Skeletal muscle satellite cell (primary cell): ENCODE measurements at regions not wholly inside any gene's neighbourhood (a gene's known extent, or its start where the extent isn't known, plus 50 kb on each side); places are given as distances from the start of the nearest gene placed in this dataset. TPM values are rescaled to one million over a fixed set of nuclear protein-coding genes. Genes with fewer than 3 reads are reported as not detected.
"Not testable (repeated sequence)": the region's sequence is repeated elsewhere in the genome, so short reads cannot be mapped to it uniquely, and the experiment has no call there.

Source experiments
- H3K27me3 ChIP-seq: 2 replicates; pipeline ENCODE4 v1.7.0; 2013; ENCODE audit warnings: low read length; ENCODE audit not compliant: control insufficient read depth, insufficient read depth
- H3K36me3 ChIP-seq: 2 replicates; pipeline ENCODE4 v1.7.0; 2013; ENCODE audit warnings: mild to moderate bottlenecking, control low read depth, low read length; ENCODE audit not compliant: insufficient read depth
- H3K4me1 ChIP-seq: 2 replicates; pipeline ENCODE4 v1.7.0; 2013; ENCODE audit warnings: low read length; ENCODE audit not compliant: control insufficient read depth, insufficient read depth
- H3K4me2 ChIP-seq: 2 replicates; pipeline ENCODE4 v1.7.0; 2013; ENCODE audit warnings: mild to moderate bottlenecking, low read length
- H3K4me3 ChIP-seq: 2 replicates; pipeline ENCODE4 v1.7.0; 2013; ENCODE audit warnings: low read length
- H3K9ac ChIP-seq: 2 replicates; pipeline ENCODE4 v1.7.0; 2013; ENCODE audit warnings: mild to moderate bottlenecking, low read depth, low read length, moderate library complexity
- H3K9me3 ChIP-seq: replicated peaks from 2 replicates; pipeline ENCODE4 v1.7.0; 2013; ENCODE audit warnings: mild to moderate bottlenecking, control low read depth, low read length
- small RNA-seq: library from RNA; depleted of rRNA; stranded (forward); fragments of <200 nt; gene quantifications from one replicate; pipeline ENCODE3, GENCODE V24; 2012

- not testable (repeated sequence) for H3K4me1 ChIP-seq, H3K9ac ChIP-seq, H3K27me3 ChIP-seq, H3K9me3 ChIP-seq, H3K36me3 ChIP-seq, H3K4me3 ChIP-seq, H3K4me2 ChIP-seq
These were observed 65.0 kb downstream of the CCDC201 start for GRCh38 chr7:45807832-45808231.

GRCh38 chr7:45802214-45802613 lies 70.7 kb downstream of the CCDC201 start:
- not testable (repeated sequence) for H3K4me2 ChIP-seq, H3K9ac ChIP-seq, H3K27me3 ChIP-seq, H3K36me3 ChIP-seq, H3K9me3 ChIP-seq, H3K4me1 ChIP-seq, H3K4me3 ChIP-seq

GRCh38 chr7:45797264-45797663 lies 75.6 kb downstream of the CCDC201 start:
- H3K9me3 ChIP-seq, H3K9ac ChIP-seq, H3K36me3 ChIP-seq, H3K27me3 ChIP-seq, H3K4me3 ChIP-seq: not testable (repeated sequence)
- peak overlapping the region; percentile 28 for H3K4me2 ChIP-seq
- peaks cover 10% of the 10 kb centered on the region for H3K4me1 ChIP-seq

- H3K4me2 ChIP-seq, H3K36me3 ChIP-seq, H3K9me3 ChIP-seq, H3K4me1 ChIP-seq, H3K4me3 ChIP-seq, H3K27me3 ChIP-seq, H3K9ac ChIP-seq: not testable (repeated sequence)
These were observed 83.2 kb downstream of the CCDC201 start for GRCh38 chr7:45789641-45790040.

- not testable (repeated sequence) for H3K9ac ChIP-seq, H3K9me3 ChIP-seq, H3K4me2 ChIP-seq, H3K27me3 ChIP-seq, H3K36me3 ChIP-seq, H3K4me3 ChIP-seq, H3K4me1 ChIP-seq
These were observed 87.2 kb downstream of the CCDC201 start for GRCh38 chr7:45785724-45786123.

GRCh38 chr7:45784775-45785174 lies 88.1 kb downstream of the CCDC201 start:
- not testable (repeated sequence) for H3K9me3 ChIP-seq, H3K36me3 ChIP-seq, H3K27me3 ChIP-seq, H3K4me2 ChIP-seq, H3K4me1 ChIP-seq, H3K9ac ChIP-seq, H3K4me3 ChIP-seq

Small RNA genes in the stretch of these regions (small RNA-seq; reads per million reads assigned to genes)
- gene RNU6-241P: not detected
